Endothelial cell of umbilical vein (primary cell): ENCODE measurements at regions not wholly inside any gene's neighbourhood (a gene's known extent, or its start where the extent isn't known, plus 50 kb on each side); places are given as distances from the start of the nearest gene placed in this dataset.
"Not testable (repeated sequence)": the region's sequence is repeated elsewhere in the genome, so short reads cannot be mapped to it uniquely, and the experiment has no call there.

Experiments
- BruUV-seq: library from RNA; stranded (reverse); fragments of 400-500 nt; replicated peaks from 2 replicates; lab custom pipeline; 2021; lab: Mats Ljungman, UMichigan
- CTCF ChIA-PET: fragments of 300-600, 350-600 bp; sonication (Branson Sonifier 250); formaldehyde crosslinking; loops from one replicate; lab custom pipeline; 2021; ENCODE audit warnings: antibody characterized with exemption, inconsistent platforms; lab: Charles Lee
- POLR2A ChIA-PET: fragments of 300-600, 350-600 bp; sonication (Branson Sonifier 250); formaldehyde crosslinking; loops from one replicate; lab custom pipeline; 2021; ENCODE audit warnings: antibody characterized with exemption, inconsistent platforms; lab: Charles Lee
- DNase-seq: peaks from one replicate; pipeline ENCODE4 v3.0.0-alpha.2; 2011; ENCODE audit warnings: low read depth, low spot score
- FAIRE-seq: peaks from 2 replicates; lab custom pipeline; 2011; peaks lifted over from hg19 to GRCh38; lab: Jason Lieb, UNC
- H2AFZ ChIP-seq: 2 replicates; pipeline ENCODE4 v1.6.0; 2012; ENCODE audit warnings: low read depth, low read length, control low read depth, inconsistent platforms
- H3K27ac ChIP-seq: 2 replicates; pipeline ENCODE4 v1.5.1; 2011; ENCODE audit warnings: low read depth, mild to moderate bottlenecking, control low read depth, low read length, moderate library complexity; ENCODE audit not compliant: insufficient read depth
- H3K27me3 ChIP-seq, 2 experiments: 2 replicates each; pipeline versions ENCODE4 v1.6.0 to v1.6.1; 2011; ENCODE audit warnings: low read length in 2 of 2, mixed read lengths in 1 of 2; ENCODE audit not compliant: control insufficient read depth in 2 of 2, insufficient read depth in 2 of 2
- H3K36me3 ChIP-seq, 2 experiments: 2 replicates in 1 of 2; 3 replicates in 1 of 2; pipeline ENCODE4 v1.5.1; 2011; ENCODE audit warnings: low read length in 2 of 2, mild to moderate bottlenecking in 1 of 2, moderate library complexity in 1 of 2; ENCODE audit not compliant: control insufficient read depth in 2 of 2, insufficient read depth in 2 of 2; ENCODE audit errors: extremely low read depth in 1 of 2
- H3K4me1 ChIP-seq: 3 replicates; pipeline ENCODE4 v1.5.1; 2011; ENCODE audit warnings: mild to moderate bottlenecking, low read length; ENCODE audit not compliant: control insufficient read depth, insufficient read depth; ENCODE audit errors: extremely low read depth
- H3K4me2 ChIP-seq: 2 replicates; pipeline ENCODE4 v1.6.1; 2011; ENCODE audit warnings: low read length, control low read depth, mixed read lengths; ENCODE audit not compliant: insufficient read depth
- H3K4me3 ChIP-seq, 3 experiments: fragments of 200-600 bp in 1 of 3; sonication (generic), shearing (Covaris generic) in 1 of 3; replicated peaks in 1 of 3; 2 replicates each; pipeline ENCODE4 v1.5.1; 2011 to 2016; ENCODE audit warnings: control low read depth in 3 of 3, low read length in 3 of 3, mild to moderate bottlenecking in 2 of 3, inconsistent platforms in 1 of 3, low read depth in 1 of 3, moderate library complexity in 1 of 3; ENCODE audit not compliant: insufficient read depth in 1 of 3
- H3K79me2 ChIP-seq: 2 replicates; pipeline ENCODE4 v1.6.0; 2012; ENCODE audit warnings: low read length, inconsistent platforms; ENCODE audit not compliant: control insufficient read depth, insufficient read depth
- H3K9ac ChIP-seq: replicated peaks from 2 replicates; pipeline ENCODE3; 2011; ENCODE audit warnings: low read length, control low read depth; ENCODE audit not compliant: insufficient read depth; ENCODE audit errors: extremely low read depth
- H3K9me1 ChIP-seq: replicated peaks from 3 replicates; pipeline ENCODE4 v1.6.0; 2011; ENCODE audit warnings: mild to moderate bottlenecking, low read length; ENCODE audit not compliant: control insufficient read depth, insufficient read depth; ENCODE audit errors: extremely low read depth
- H3K9me3 ChIP-seq: replicated peaks from 2 replicates; pipeline ENCODE4 v1.5.1; 2012; ENCODE audit warnings: low read length, inconsistent platforms; ENCODE audit not compliant: control insufficient read depth, insufficient read depth
- H4K20me1 ChIP-seq: replicated peaks from 2 replicates; pipeline ENCODE3; 2011; ENCODE audit warnings: mild to moderate bottlenecking, low read length; ENCODE audit not compliant: control insufficient read depth, insufficient read depth; ENCODE audit errors: extremely low read depth
- EZH2 ChIP-seq: IDR thresholded peaks from 2 replicates; pipeline ENCODE4 v1.6.1; 2012; ENCODE audit warnings: borderline replicate concordance, low read depth, mild to moderate bottlenecking, moderate library complexity, low read length, inconsistent platforms; ENCODE audit not compliant: severe bottlenecking
- FOS ChIP-seq: IDR thresholded peaks from 2 replicates; pipeline ENCODE4 v1.6.1; 2011; ENCODE audit warnings: mild to moderate bottlenecking, low read length, moderate library complexity, borderline replicate concordance; ENCODE audit not compliant: insufficient read depth
- GATA2 ChIP-seq: IDR thresholded peaks from 2 replicates; pipeline ENCODE4 v1.7.0; 2011; ENCODE audit warnings: low read depth, mild to moderate bottlenecking, moderate library complexity, mixed read lengths, low read length; ENCODE audit not compliant: insufficient read length, insufficient read depth
- JUN ChIP-seq: IDR thresholded peaks from 2 replicates; pipeline ENCODE4 v1.6.1; 2011; ENCODE audit warnings: borderline replicate concordance, low read depth; ENCODE audit not compliant: insufficient read length, insufficient read depth
- MYC ChIP-seq: IDR thresholded peaks from one replicate; pipeline ENCODE4 v1.6.1; 2011; ENCODE audit warnings: mild to moderate bottlenecking, low read depth, low read length
- POLR2A ChIP-seq: IDR thresholded peaks from 2 replicates; pipeline ENCODE4 v1.6.1; 2012; ENCODE audit warnings: low read depth, mild to moderate bottlenecking, control low read depth, low read length
- POLR2AphosphoS5 ChIP-seq: IDR thresholded peaks from 2 replicates; pipeline ENCODE4 v1.6.1; 2012; ENCODE audit warnings: low read depth, mild to moderate bottlenecking, control low read depth, low read length, moderate library complexity; ENCODE audit not compliant: insufficient read depth
- dilution Hi-C: fragments of 300-500 bp; cut with MboI; formaldehyde crosslinking; loops from one replicate; pipeline ENCODE4 v1.15.0; 2019; ENCODE audit warnings: low sequenced_read_pairs; ENCODE audit not compliant: extremely low pct_ligation_motif_present
- intact Hi-C: fragments of 100-400 bp; cut with micrococcal nuclease; formaldehyde crosslinking; loops from one replicate; pipeline ENCODE4 v1.10.0; 2022
- TF ChIP-seq, protein P1 (sequence below): IDR thresholded peaks from 2 replicates; pipeline ENCODE4 v1.6.1; 2011; ENCODE audit not compliant: insufficient read depth, insufficient read length
- TF ChIP-seq, protein P2 (sequence below), 2 donors: IDR thresholded peaks; 1 replicate in 1 of 2; 2 replicates in 1 of 2; pipeline ENCODE4 v1.5.1; 2011; ENCODE audit warnings: low read length in 2 of 2, mild to moderate bottlenecking in 2 of 2, moderate library complexity in 2 of 2, control low read depth in 1 of 2, inconsistent platforms in 1 of 2, low read depth in 1 of 2; ENCODE audit not compliant: insufficient read depth in 1 of 2; ENCODE audit errors: extremely low read depth in 1 of 2

DNA sequence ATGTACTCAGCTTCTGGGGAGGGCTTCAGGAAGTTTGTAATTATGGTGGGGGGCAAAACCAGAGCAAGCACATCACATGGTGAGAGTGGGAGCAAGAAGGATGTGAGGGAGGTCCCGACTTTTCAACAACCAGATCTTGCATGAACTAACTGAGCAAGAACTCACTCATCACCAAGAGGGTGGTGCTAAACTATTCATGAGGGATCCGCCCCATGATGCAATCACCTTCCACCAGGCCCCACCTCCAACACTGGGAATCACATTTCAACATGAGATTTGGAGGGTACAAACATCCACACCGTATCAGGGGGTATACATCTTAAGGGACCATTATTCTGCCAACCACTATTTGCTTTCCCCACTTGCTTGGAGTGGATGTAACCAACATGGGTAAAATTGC lies 209.6 kb upstream of the HNRNPA3 start:
- no peaks in the 10 kb centered on the region for H3K9me1 ChIP-seq
- no peaks in the 10 kb centered on the region for H3K27me3 ChIP-seq
- H2AFZ ChIP-seq: no peak overlapping the region
- dilution Hi-C loops: no loop called here
- no peak overlapping the region for H3K4me3 ChIP-seq
- no peak overlapping the region for H3K27ac ChIP-seq
- CTCF ChIA-PET: no interaction called here
- TF ChIP-seq POLR2AphosphoS5 (no peak), MYC (no peak), GATA2 (no peak), POLR2A (no peak), FOS (no peak), JUN (no peak), EZH2 (no peak)
- TF ChIP-seq, protein P1, sequence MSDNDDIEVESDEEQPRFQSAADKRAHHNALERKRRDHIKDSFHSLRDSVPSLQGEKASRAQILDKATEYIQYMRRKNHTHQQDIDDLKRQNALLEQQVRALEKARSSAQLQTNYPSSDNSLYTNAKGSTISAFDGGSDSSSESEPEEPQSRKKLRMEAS: no peak
- TF ChIP-seq, protein P2, sequence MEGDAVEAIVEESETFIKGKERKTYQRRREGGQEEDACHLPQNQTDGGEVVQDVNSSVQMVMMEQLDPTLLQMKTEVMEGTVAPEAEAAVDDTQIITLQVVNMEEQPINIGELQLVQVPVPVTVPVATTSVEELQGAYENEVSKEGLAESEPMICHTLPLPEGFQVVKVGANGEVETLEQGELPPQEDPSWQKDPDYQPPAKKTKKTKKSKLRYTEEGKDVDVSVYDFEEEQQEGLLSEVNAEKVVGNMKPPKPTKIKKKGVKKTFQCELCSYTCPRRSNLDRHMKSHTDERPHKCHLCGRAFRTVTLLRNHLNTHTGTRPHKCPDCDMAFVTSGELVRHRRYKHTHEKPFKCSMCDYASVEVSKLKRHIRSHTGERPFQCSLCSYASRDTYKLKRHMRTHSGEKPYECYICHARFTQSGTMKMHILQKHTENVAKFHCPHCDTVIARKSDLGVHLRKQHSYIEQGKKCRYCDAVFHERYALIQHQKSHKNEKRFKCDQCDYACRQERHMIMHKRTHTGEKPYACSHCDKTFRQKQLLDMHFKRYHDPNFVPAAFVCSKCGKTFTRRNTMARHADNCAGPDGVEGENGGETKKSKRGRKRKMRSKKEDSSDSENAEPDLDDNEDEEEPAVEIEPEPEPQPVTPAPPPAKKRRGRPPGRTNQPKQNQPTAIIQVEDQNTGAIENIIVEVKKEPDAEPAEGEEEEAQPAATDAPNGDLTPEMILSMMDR (IDR thresholded peaks at IDR 0.05; ENCODE audit: extremely low read depth in 1 of 2, insufficient read depth in 1 of 2, low read depth in 1 of 2, low read length in 2 of 2): no peak
- H3K4me1 ChIP-seq: no peaks in the 10 kb centered on the region
- H3K36me3 ChIP-seq: no peaks in the 10 kb centered on the region
- no peaks in the 10 kb centered on the region for H4K20me1 ChIP-seq
- no peaks in the 10 kb centered on the region for H3K79me2 ChIP-seq
- BruUV-seq: no TSS peak
- H3K9ac ChIP-seq: no peak overlapping the region
- H3K9me3 ChIP-seq: no peaks in the 10 kb centered on the region
- no peak overlapping the region for H3K4me2 ChIP-seq
- DNase-seq: no peak
- intact Hi-C loops: no loop called here
- FAIRE-seq: no peak
- POLR2A ChIA-PET: no interaction called here

DNA sequence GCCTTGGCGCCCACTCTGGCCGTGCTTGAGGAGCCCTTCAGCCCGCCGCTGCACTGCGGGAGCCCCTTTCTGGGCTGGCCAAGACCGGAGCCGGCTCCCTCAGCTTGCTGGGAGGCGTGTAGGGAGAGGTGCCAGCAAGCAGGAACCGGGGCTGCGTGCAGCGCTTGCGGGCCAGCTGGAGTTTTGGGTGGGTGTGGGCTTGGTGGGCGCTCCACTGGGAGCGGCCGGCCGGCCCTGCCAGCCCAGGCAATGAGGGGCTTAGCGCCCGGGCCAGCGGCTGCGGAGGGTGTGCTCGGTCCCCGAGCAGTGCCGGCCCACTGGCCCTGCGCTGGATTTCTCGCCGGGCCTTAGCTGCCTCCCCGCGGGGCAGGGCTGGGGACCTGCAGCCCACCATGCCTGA lies 204.9 kb upstream of the HNRNPA3 start:
- H4K20me1 ChIP-seq, H3K36me3 ChIP-seq, H3K4me1 ChIP-seq, H3K4me2 ChIP-seq, dilution Hi-C loops, H3K4me3 ChIP-seq, BruUV-seq, H3K9ac ChIP-seq, CTCF ChIA-PET, POLR2A ChIA-PET, intact Hi-C loops, FAIRE-seq, H3K27ac ChIP-seq, H3K79me2 ChIP-seq, H2AFZ ChIP-seq, H3K9me1 ChIP-seq, H3K9me3 ChIP-seq, DNase-seq, H3K27me3 ChIP-seq: not testable (repeated sequence)

DNA sequence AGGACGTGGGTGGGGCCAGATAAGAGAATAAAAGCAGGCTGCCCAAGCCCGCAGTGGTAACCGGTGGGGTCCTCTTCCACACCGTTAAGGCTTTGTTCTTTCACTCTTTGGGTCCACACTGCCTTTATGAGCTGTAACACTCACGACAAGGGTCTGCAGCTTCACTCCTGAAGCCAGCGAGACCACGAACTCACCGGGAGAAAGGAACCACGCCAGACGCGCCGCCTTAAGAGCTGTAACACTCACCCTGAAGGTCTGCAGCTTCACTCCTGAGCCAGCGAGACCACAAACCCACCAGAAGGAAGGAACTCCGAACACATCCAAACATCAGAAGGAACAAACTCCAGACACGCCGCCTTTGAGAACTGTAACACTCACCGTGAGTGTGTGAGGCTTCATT lies 203.9 kb upstream of the HNRNPA3 start:
- BruUV-seq, dilution Hi-C loops, POLR2A ChIA-PET: not testable (repeated sequence)

More for the DNA sequence above, 203.9 kb upstream of the HNRNPA3 start:
- H3K4me2 ChIP-seq, H2AFZ ChIP-seq, H3K9me1 ChIP-seq, H3K27ac ChIP-seq, DNase-seq, H4K20me1 ChIP-seq, CTCF ChIA-PET, H3K9me3 ChIP-seq, intact Hi-C loops, FAIRE-seq, H3K4me3 ChIP-seq, H3K4me1 ChIP-seq, H3K36me3 ChIP-seq, H3K9ac ChIP-seq, H3K27me3 ChIP-seq, H3K79me2 ChIP-seq: not testable (repeated sequence)
